Fibroblast of lung (primary cell): ENCODE measurements at regions not wholly inside any gene's neighbourhood (a gene's known extent, or its start where the extent isn't known, plus 50 kb on each side); places are given as distances from the start of the nearest gene placed in this dataset.

Source experiments
- DNase-seq, 2 donors: peaks; one replicate each; pipeline versions ENCODE4 v3.0.0 to v3.0.0-alpha.2; 2010; ENCODE audit warnings: low read depth in 2 of 2
- H2AFZ ChIP-seq: 2 replicates; pipeline ENCODE4 v1.5.1; 2012; ENCODE audit warnings: low read length, control low read depth, inconsistent platforms
- H3K27ac ChIP-seq: 2 replicates; pipeline ENCODE4 v1.5.1; 2011; ENCODE audit warnings: low read length, control low read depth; ENCODE audit not compliant: insufficient read depth
- H3K27me3 ChIP-seq: 2 replicates; pipeline ENCODE4 v1.5.1; 2011; ENCODE audit warnings: mild to moderate bottlenecking, low read length; ENCODE audit not compliant: control insufficient read depth, insufficient read depth
- H3K36me3 ChIP-seq: 2 replicates; pipeline ENCODE4 v1.5.1; 2011; ENCODE audit warnings: low read length; ENCODE audit not compliant: control insufficient read depth, insufficient read depth
- H3K4me1 ChIP-seq: 2 replicates; pipeline ENCODE4 v1.5.1; 2011; ENCODE audit warnings: low read length; ENCODE audit not compliant: control insufficient read depth, insufficient read depth; ENCODE audit errors: extremely low read depth
- H3K4me2 ChIP-seq: 2 replicates; pipeline ENCODE4 v1.5.1; 2011; ENCODE audit warnings: low read length, control low read depth; ENCODE audit not compliant: insufficient read depth; ENCODE audit errors: extremely low read depth
- H3K4me3 ChIP-seq, 4 experiments: fragments of 200-600 bp in 1 of 4; sonication (generic) in 1 of 4; replicated peaks in 1 of 4; 2 replicates each; pipeline ENCODE4 v1.5.1; 2011 to 2016; ENCODE audit warnings: low read length in 4 of 4, low read depth in 3 of 4, mild to moderate bottlenecking in 3 of 4, control low read depth in 2 of 4, inconsistent platforms in 1 of 4, mixed read lengths in 1 of 4; ENCODE audit not compliant: insufficient read depth in 1 of 4; ENCODE audit errors: control extremely low read depth in 1 of 4
- H3K79me2 ChIP-seq: 2 replicates; pipeline ENCODE4 v1.5.1; 2012; ENCODE audit warnings: mild to moderate bottlenecking, low read length, inconsistent platforms; ENCODE audit not compliant: control insufficient read depth, insufficient read depth
- H3K9ac ChIP-seq: 2 replicates; pipeline ENCODE4 v1.5.1; 2011; ENCODE audit warnings: mild to moderate bottlenecking, low read length, control low read depth; ENCODE audit not compliant: insufficient read depth
- H3K9me3 ChIP-seq: 2 replicates; pipeline ENCODE4 v1.5.1; 2012; ENCODE audit warnings: low read depth, low read length; ENCODE audit not compliant: control insufficient read depth, insufficient read depth
- H4K20me1 ChIP-seq: 2 replicates; pipeline ENCODE4 v1.5.1; 2011; ENCODE audit warnings: low read length; ENCODE audit not compliant: control insufficient read depth, insufficient read depth; ENCODE audit errors: extremely low read depth
- CTCF ChIP-seq, 2 donors: IDR thresholded peaks in 1 of 2; conservative IDR thresholded peaks in 1 of 2; 1 replicate in 1 of 2; 2 replicates in 1 of 2; pipeline ENCODE4 v1.5.1; 2011 to 2012; ENCODE audit warnings: low read length in 2 of 2, control low read depth in 1 of 2, inconsistent platforms in 1 of 2, low read depth in 1 of 2, mild to moderate bottlenecking in 1 of 2
- EZH2 ChIP-seq: IDR thresholded peaks from 2 replicates; pipeline ENCODE4 v1.5.1; 2012; ENCODE audit warnings: low read length, control low read depth, mild to moderate bottlenecking; ENCODE audit errors: missing control alignments

GRCh38 chr15:26438718-26439117, 334.1 kb downstream of the GABRB3 start:
- H4K20me1 ChIP-seq, result no peaks in the 10 kb centered on the region
- no peaks in the 10 kb centered on the region for H3K79me2 ChIP-seq
- H2AFZ ChIP-seq, result no peak overlapping the region
- no peak overlapping the region for H3K4me3 ChIP-seq
- H3K27ac ChIP-seq, result no peak overlapping the region
- H3K36me3 ChIP-seq, result no peaks in the 10 kb centered on the region
- H3K27me3 ChIP-seq, result no peaks in the 10 kb centered on the region
- no peak for DNase-seq
- TF ChIP-seq CTCF (conservative IDR thresholded peaks at IDR 0.05 in 1 of 2, IDR thresholded peaks at IDR 0.05 in 1 of 2; ENCODE audit: low read depth in 1 of 2, low read length in 2 of 2) (no peak), EZH2 (no peak)
- no peaks in the 10 kb centered on the region for H3K4me1 ChIP-seq
- no peak overlapping the region for H3K9ac ChIP-seq
- no peaks in the 10 kb centered on the region for H3K9me3 ChIP-seq
- no peak overlapping the region for H3K4me2 ChIP-seq

GRCh38 chr15:26438316-26438715, 334.6 kb downstream of the GABRB3 start:
- no peaks in the 10 kb centered on the region for H3K36me3 ChIP-seq
- H3K27ac ChIP-seq, result no peak overlapping the region
- no peak overlapping the region for H3K9ac ChIP-seq
- DNase-seq, result no peak
- H3K4me1 ChIP-seq, result no peaks in the 10 kb centered on the region
- no peak overlapping the region for H2AFZ ChIP-seq
- no peaks in the 10 kb centered on the region for H3K9me3 ChIP-seq
- no peak overlapping the region for H3K4me2 ChIP-seq
- TF ChIP-seq EZH2, result no peak
- H4K20me1 ChIP-seq, result no peaks in the 10 kb centered on the region
- H3K4me3 ChIP-seq, result no peak overlapping the region
- no peaks in the 10 kb centered on the region for H3K27me3 ChIP-seq
- no peaks in the 10 kb centered on the region for H3K79me2 ChIP-seq

- Histone ChIP-seq H3K4me3 (no peak overlapping the region), H3K4me1 (no peaks in the 10 kb centered on the region), H3K79me2 (no peaks in the 10 kb centered on the region), H3K4me2 (no peak overlapping the region), H3K27me3 (no peaks in the 10 kb centered on the region), H3K9ac (no peak overlapping the region), H3K27ac (no peak overlapping the region), H3K9me3 (no peaks in the 10 kb centered on the region), H2AFZ (no peak overlapping the region), H3K36me3 (no peaks in the 10 kb centered on the region), H4K20me1 (no peaks in the 10 kb centered on the region)
- TF ChIP-seq CTCF (conservative IDR thresholded peaks at IDR 0.05 in 1 of 2, IDR thresholded peaks at IDR 0.05 in 1 of 2; ENCODE audit: low read depth in 1 of 2, low read length in 2 of 2) (no peak), EZH2 (no peak)
- no peak for DNase-seq
These were observed 339.0 kb downstream of the GABRB3 start for GRCh38 chr15:26433818-26434217.

- TF ChIP-seq CTCF (conservative IDR thresholded peaks at IDR 0.05 in 1 of 2, IDR thresholded peaks at IDR 0.05 in 1 of 2; ENCODE audit: low read depth in 1 of 2, low read length in 2 of 2) (no peak), EZH2 (no peak)
- no peak for DNase-seq
- H3K9ac ChIP-seq, result no peak overlapping the region
- H3K9me3 ChIP-seq, result no peaks in the 10 kb centered on the region
- no peak overlapping the region for H3K4me3 ChIP-seq
- no peaks in the 10 kb centered on the region for H3K27me3 ChIP-seq
- no peaks in the 10 kb centered on the region for H3K4me1 ChIP-seq
- H3K79me2 ChIP-seq, result no peaks in the 10 kb centered on the region
- no peaks in the 10 kb centered on the region for H4K20me1 ChIP-seq
- H3K27ac ChIP-seq, result no peak overlapping the region
- H3K4me2 ChIP-seq, result no peak overlapping the region
- no peak overlapping the region for H2AFZ ChIP-seq
- H3K36me3 ChIP-seq, result no peaks in the 10 kb centered on the region
These were observed 339.8 kb downstream of the GABRB3 start for GRCh38 chr15:26433060-26433459.
